ENCODE measurements at regions not wholly inside any gene's neighbourhood (a gene's known extent, or its start where the extent isn't known, plus 50 kb on each side); places are given as distances from the start of the nearest gene placed in this dataset.

- DNase-seq: no peak
Measured at GRCh38 chr4:43816116-43816515, 632.5 kb downstream of the KCTD8 start.

GRCh38 chr4:43822621-43823020 lies 626.0 kb downstream of the KCTD8 start:
- DNase-seq: no peak

DNA sequence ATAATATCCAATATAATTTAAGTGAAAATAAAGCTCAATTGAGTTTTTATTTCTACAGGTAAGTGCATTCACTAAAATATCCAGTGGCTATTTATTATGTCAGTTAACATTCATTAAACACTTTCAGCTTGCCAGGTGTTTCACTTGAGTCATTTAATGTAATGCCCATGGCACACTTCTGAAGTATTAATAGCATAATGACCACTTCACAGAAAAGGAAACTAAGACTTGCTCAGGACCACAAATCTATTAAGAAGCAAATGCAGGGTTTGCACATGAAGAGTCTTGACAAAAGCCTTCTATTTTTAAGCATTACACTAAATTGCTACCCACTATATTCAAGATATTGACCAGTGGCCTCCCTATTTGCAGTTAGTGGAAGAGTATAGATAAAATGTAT lies 612.7 kb downstream of the KCTD8 start:
- DNase-seq: no peak

- DNase-seq: no peak
Measured at GRCh38 chr4:43837171-43837570, 611.4 kb downstream of the KCTD8 start.

- no peak for DNase-seq
Measured at GRCh38 chr4:43837604-43838003, 611.0 kb downstream of the KCTD8 start.

GRCh38 chr4:43842594-43842993 lies 606.0 kb downstream of the KCTD8 start:
- DNase-seq: no peak

- DNase-seq: no peak
Measured at GRCh38 chr4:43843501-43843900, 605.1 kb downstream of the KCTD8 start.

- DNase-seq: no peak
Measured at GRCh38 chr4:43846111-43846587, 602.5 kb downstream of the KCTD8 start.

- no peak for DNase-seq
Measured at GRCh38 chr4:43853565-43854264, 594.9 kb downstream of the KCTD8 start.

- no peak for DNase-seq
Measured at GRCh38 chr4:43855283-43855682, 593.3 kb downstream of the KCTD8 start.

DNA sequence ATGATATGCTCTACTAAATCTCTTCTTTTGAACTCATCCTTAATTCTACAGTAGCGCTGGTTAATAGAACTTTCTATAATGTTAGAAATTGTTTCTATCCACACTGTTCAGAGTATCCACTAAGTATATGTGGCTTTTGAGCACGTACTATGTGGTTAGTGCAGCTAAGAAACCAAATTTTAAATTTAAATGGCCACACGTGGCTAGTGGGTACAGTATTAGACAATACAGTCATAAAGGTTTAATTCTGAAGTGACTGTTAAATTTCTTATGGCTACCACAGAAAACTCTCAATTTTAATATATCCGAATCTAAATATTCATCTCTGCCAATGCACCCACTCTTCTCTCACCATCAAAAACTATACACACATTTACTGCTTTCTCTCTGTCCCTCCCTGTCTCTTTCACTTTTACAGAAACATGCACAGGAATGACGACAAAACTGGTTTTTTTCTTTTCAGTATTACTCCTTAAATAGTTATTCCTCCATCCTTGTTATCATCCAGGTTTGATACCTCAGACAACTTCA lies 583.9 kb downstream of the KCTD8 start:
- DNase-seq: no peak

DNA sequence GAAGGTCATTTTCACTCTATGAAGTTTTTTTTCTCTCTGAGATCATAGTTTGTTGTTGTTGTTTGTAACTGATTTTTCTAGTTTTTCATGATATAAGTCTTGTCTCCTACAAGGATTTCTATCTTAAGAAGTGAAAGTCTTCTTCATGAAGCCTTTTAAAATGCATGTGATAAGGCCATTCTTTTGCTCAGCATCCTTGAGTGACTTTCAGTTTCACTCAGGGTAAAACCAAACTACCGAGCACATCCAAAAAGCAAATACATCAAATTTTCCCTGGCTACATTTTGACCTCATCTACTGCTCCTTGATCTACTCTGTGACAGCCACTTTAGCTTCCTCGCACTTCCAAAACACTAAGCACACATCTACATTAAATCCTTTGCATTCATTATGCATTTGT lies 580.7 kb downstream of the KCTD8 start:
- DNase-seq: no peak

- no peak for DNase-seq
Measured at GRCh38 chr4:43875655-43876054, 573.0 kb downstream of the KCTD8 start.

GRCh38 chr4:43882470-43882869 lies 566.1 kb downstream of the KCTD8 start:
- DNase-seq: no peak

DNA sequence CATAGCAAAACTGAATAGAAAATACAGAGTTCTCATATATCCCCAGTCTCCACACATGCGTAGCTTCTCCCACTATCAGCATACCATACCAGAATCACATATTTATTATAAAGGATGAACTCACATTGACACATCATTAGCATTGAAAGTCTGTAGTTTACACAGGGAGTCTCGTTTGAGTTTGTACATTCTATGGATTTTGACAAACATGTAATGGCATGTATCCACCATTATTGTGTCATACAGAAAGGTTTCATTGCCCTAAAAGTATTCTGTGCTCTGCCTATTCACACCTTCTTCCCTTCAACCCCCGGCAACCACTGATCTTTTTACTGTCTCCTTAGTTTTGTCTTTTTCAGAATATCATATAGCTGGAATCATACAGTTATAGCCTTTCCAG lies 562.4 kb downstream of the KCTD8 start:
- DNase-seq: no peak

GRCh38 chr4:43898836-43899235 lies 549.8 kb downstream of the KCTD8 start:
- no peak for DNase-seq

- no peak for DNase-seq
Measured at GRCh38 chr4:43903456-43903855, 545.2 kb downstream of the KCTD8 start.

GRCh38 chr4:43918377-43918776 lies 530.2 kb downstream of the KCTD8 start:
- no peak for DNase-seq

DNA sequence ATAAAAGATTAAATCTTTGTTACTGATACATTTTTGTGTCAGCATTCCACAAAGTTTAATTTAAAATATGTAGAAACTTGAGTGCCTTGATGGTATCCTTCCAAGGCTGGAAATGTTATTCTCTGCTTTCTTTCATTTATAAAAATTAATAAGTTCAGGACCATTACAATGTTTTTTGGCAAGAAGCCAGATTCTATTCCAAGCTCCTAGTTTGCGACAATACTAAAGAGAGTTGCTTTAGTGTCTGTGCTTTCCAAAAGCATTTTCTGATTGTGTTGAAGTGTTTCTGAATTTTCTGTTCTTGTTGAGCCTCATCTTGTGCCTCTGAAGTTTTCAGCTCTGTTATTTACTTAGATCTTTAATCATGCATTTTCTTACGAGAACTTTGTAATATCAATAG lies 516.2 kb downstream of the KCTD8 start:
- DNase-seq: no peak

GRCh38 chr4:43943998-43944397 lies 504.6 kb downstream of the KCTD8 start:
- DNase-seq: no peak

DNA sequence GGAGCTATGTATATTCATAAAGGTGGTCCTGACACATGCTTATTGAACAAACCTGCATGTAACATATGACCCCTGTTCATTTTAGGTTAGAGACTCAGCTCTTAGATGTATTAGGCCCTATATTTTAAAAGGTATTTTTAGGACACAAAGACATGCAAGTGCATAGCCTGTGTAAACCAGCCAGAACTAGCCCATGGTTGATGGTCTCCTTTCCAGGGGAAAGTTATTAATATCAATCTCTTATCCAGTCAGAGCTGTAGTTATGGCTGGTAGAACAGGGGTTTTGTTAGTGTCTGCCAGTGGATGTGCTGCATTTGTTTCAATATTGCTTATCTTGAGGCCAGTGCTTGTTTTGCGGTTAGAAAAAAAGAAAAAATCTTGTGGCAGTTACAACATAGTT lies 488.6 kb downstream of the KCTD8 start:
- no peak for DNase-seq

- no peak for DNase-seq
Measured at GRCh38 chr4:43968011-43968410, 480.6 kb downstream of the KCTD8 start.

DNA sequence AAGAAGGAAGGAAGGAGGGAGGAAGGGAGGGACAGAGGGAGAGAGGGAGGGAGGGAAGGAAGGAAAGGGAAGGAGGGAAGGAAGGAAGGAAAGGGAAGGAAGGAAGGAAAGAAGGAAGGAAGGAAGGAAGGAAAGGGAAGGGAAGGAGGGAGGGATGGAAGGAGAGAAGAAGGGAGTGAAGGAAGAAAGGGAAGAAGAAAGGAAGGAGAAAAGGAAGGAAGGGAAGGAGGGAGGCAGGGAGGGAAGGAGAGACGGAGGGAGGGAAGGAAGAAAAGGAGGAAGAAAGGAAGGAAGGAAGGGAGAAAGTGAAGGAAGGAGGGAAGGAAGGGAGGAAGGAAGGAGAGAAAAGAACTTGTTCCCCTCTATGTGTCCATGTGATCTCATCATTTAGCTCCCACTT lies 465.0 kb downstream of the KCTD8 start:
- no peak for DNase-seq

DNA sequence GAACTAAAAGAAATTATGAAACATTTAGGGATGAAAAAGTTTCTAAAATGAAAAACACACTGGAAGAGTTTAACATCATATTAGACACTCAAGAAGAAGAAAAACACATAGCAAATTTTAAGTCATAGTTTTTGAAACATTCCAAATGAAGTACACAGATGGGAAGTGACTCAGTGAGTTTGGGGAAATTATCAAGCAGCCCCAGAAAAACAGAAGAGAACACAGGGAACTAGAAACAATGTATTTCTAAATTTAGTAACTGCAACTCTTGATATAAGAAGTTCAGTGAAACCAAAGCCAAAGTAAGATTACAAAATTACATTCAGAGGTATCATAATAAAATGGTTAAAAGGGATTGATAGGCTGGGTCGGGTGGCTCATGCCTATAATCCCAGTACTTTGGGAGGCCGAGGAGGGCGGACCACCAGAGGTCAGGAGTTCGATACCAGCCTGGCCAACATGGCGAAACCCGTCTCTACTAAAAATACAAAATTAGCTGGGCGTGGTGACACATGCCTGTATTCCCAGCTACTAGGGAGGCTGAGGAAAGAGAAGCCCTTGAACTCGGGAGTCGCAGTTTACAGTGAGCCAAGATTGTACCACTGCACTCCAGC lies 461.2 kb downstream of the KCTD8 start:
- DNase-seq: no peak
